ENCODE measurements at regions not wholly inside any gene's neighbourhood (a gene's known extent, or its start where the extent isn't known, plus 50 kb on each side); places are given as distances from the start of the nearest gene placed in this dataset.

DNA sequence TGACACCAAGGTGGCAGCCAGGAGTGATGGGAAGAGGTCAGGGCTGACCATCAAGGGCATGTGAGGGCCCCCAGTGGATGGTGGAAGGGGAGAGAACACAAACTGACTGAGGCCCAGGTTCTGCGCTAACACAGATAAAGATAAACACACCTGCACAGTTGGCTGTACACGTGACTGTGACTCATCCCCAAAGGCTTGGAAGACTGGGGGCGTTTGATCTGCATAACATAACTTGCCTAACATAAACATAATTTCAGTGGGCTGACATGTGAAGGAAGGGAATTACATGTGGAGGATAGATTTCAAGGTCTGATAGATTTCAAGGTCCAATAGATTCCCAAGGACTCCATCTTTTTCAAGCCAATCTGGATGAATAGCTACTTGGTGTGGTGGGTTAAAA is 100.9 kb upstream of the TNRC6C start (continued):
- TF ChIP-seq BRCA1 (IDR thresholded peaks at IDR 0.05; ENCODE audit: low read depth, low read length) (no peak), BACH1 (IDR thresholded peaks at IDR 0.05; ENCODE audit: low read length) (no peak), SRF (IDR thresholded peaks at IDR 0.05; ENCODE audit: low read depth, low read length) (no peak)
